Activated CD4-positive, alpha-beta T cell treated with anti-CD3 and anti-CD28 coated beads, Interleukin-2, amount 50 U/mL, for 16 hours (primary cell): ENCODE measurements at regions not wholly inside any gene's neighbourhood (a gene's known extent, or its start where the extent isn't known, plus 50 kb on each side); places are given as distances from the start of the nearest gene placed in this dataset.
"Not testable (repeated sequence)": the region's sequence is repeated elsewhere in the genome, so short reads cannot be mapped to it uniquely, and the experiment has no call there.

ENCODE experiments used
- DNase-seq: peaks from one replicate; pipeline ENCODE4 v3.0.0-alpha.2; 2020

DNA sequence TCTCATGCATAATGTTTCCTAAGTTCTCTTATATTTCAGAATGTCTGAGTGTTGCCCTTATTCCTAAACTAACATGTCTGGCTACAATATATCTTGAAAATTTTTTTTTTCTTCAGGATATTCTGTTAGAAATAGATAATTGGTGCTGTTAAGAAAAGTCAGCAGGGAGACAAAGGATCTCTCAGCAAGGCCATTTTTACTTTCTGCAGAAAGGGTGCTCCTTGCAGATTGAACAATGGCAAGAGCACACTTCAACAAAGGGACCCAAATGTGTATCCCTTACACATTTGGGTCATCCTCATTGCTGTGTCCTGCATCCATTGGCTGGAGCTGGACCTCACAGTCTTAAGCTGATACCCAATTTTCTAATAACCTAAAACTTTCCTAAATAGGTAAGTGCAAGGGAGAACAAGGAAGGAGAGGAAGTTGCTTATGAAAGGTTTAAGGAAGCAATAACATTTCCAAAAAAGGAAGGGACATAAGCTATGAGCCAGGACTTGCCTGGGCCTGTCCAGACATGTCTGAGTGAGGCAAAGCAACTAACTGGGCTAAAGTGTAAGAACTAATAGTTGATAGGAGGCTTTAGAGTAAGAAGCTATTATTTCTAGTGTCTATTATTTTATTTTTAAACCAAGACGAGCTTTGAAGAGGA lies 429.6 kb downstream of the BCKDHB start:
- DNase-seq = no peak

- DNase-seq = no peak
These were observed 425.5 kb downstream of the BCKDHB start for GRCh38 chr6:80531681-80532619.

DNA sequence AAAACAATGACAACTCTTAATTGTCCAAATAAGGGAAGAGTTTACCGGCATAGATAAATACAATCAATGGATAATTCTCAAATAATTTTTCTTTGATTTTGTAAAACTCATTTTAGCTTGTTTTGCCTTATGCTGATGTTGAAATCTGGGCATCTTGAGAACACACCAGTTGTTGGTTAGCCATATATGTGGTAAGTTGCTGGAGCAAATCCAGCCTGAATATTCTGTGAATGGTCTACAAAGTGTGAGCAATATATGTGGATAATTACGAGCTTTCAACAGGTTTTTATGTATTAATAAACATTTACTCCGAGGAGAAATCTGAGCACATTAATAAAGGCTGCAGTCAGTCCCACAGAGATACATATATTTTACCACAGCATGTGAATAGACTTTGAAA lies 423.6 kb downstream of the BCKDHB start:
- DNase-seq = no peak

- no peak for DNase-seq
These were observed 421.6 kb downstream of the BCKDHB start for GRCh38 chr6:80528115-80528514.

DNA sequence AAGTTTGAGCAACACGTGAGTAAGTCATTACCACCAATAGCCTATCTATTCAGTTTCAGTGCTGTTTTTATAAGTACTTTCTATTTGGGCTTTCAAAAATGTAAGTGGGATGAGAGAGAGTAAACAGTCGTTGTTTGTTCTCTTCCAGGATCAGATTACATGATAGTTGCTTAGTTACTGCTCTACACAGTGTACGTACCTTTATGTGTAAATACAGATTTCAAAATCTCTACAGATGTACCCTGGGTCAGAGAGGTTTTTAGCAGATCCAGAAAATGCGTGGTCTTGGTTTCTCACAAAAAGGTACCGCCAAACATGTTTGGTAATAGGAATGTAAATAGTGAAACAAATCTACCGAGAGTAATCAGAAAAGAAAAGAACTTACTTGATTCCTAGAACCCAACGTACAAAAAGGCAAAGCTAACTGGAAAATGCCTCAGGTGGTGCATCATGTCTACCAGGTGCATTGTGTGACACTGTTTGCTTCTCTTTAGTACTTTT lies 421.1 kb downstream of the BCKDHB start:
- no peak for DNase-seq

- DNase-seq = peak; percentile 3
These were observed 417.1 kb downstream of the BCKDHB start for GRCh38 chr6:80523531-80523997.

GRCh38 chr6:80523010-80523409 lies 416.5 kb downstream of the BCKDHB start:
- no peak for DNase-seq

DNA sequence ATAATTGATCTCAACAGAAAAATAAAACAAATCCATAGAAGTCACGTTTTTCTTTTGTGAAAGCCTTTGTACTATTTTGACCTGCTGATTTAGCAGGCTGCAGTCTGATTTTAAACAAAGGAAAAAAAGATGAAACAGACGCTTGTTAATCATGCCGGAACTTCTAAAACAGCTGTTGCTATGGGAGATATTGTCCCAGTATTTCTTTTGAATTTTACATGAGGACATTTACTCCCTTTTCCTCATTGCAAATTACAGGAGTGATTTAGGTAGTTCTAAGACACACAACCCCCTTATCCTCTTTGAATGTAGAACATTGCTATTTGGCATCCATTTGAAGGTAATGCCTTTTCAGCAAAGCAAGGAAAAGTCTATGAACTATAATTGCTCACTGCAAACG lies 416.1 kb downstream of the BCKDHB start:
- DNase-seq = no peak

DNA sequence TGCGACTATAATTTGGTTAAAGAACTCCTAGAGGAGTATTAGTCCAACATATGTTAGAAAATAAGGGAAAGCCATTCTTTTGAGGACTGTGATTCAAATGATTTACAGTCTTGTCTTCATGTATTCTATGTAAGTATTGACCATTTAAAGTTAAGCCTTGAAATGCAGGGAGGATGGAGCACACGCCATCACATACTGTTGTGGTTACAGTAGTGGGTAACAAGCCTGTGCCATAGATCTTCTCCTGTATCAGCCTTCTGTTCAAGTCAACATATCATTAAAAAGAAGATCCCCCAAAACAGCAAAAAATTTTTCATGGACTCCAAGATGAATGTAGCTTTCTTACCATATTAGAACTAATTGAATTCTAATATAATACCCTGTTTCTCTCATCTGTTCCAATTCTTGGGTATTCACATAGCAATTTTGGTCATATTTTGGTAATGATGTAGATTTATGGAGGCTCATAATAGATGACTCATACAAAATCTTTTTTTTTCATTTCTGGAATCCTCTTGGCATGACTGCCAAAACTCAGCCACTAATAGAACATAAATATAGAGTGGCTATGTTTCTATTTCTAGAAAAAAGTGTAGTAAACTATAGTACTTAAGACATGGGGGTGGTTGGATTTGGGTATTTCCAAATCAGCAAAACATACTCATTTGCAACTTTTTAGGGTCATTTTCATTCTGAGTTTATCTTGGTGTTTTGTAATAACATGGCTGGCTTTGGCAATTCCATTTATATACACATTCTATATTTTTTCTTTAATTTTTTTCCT lies 413.5 kb downstream of the BCKDHB start:
- no peak for DNase-seq

DNA sequence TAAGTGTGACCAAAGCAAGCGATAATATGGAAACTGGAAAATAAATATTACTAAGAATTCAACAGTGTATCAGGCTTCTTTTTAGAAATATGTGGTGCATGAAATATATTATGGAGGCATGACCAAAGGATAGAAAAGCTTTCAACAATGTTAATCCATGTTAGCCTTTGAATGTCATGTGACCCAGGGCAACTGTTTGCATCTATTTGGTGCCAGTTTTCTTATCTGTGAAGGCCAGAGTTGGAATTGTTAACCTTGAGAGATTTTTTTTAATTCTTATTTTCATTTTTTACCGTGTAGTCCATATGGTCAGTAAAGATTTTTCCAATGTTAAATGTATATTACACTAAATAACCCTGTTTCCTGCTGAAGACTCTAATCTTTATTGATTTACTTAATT lies 411.1 kb downstream of the BCKDHB start:
- DNase-seq = no peak

DNA sequence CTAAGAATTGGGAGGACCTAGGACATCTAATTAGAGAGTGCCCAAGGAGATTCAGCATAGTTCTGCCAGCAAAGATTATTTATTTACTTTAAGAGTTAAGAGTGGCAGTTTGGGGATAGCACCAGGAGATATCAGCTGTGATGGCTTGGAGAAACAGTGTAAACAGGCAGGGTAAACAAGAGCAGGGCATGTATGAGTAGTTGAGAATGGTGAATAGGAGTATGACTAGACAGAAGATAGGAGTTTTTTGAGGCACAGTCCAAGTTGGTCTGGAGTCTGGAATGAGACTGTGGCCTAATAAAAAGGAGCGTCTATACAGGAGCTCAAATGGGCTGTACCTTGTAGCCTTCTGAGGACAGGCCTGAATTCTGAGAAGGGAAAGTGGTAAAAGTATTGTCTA lies 404.1 kb downstream of the BCKDHB start:
- DNase-seq = not testable (repeated sequence)

- DNase-seq = no peak
These were observed 402.6 kb downstream of the BCKDHB start for GRCh38 chr6:80508885-80509630.

- no peak for DNase-seq
These were observed 398.4 kb downstream of the BCKDHB start for GRCh38 chr6:80504882-80505281.

DNA sequence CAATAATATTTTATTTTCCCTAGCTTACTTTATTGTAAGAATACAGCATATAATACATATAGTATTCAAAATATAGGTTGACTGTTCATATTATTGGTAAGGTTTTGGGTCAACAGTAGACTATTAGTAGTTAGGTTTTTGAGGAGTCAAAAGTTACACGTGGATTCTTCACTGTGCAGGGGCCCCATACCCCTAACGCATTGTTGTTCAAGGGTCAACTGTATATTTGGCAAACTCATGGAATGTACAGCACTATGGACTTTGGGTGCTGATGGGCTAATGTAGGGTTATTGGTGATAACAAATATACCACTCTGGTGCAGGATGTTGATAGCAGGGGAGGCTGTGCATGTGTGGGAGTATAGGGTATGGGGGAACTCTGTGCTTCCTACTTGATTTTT lies 397.2 kb downstream of the BCKDHB start:
- DNase-seq = no peak

GRCh38 chr6:80502871-80503270 lies 396.4 kb downstream of the BCKDHB start:
- no peak for DNase-seq

GRCh38 chr6:80501636-80502035 lies 395.2 kb downstream of the BCKDHB start:
- DNase-seq = no peak

GRCh38 chr6:80497696-80498486 lies 391.4 kb downstream of the BCKDHB start:
- DNase-seq = not testable (repeated sequence)

- DNase-seq = no peak
These were observed 383.6 kb downstream of the BCKDHB start for GRCh38 chr6:80489911-80490635.

DNA sequence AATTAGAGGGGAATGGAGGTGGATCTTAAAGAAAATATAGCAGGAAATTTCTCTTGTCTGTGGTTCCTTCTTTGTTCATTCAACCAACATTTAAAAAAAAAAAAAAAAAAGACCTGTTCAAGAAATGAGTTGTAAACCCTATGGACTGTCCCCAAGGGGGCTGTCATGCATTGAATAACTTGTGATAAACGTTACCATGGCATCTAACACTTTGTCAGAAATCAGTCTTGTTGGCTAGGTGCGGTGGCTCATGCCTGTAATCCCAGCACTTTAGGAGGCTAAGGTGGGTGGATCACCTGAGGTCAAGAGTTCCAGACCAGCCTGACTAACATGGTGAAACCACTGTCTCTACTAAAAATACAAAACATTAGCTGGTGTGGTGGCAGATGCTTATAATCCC lies 381.7 kb downstream of the BCKDHB start:
- no peak for DNase-seq

GRCh38 chr6:80485494-80485893 lies 379.0 kb downstream of the BCKDHB start:
- DNase-seq = not testable (repeated sequence)

GRCh38 chr6:80482056-80482455 lies 375.6 kb downstream of the BCKDHB start:
- no peak for DNase-seq
